B cell (primary cell): ENCODE measurements at regions not wholly inside any gene's neighbourhood (a gene's known extent, or its start where the extent isn't known, plus 50 kb on each side); places are given as distances from the start of the nearest gene placed in this dataset.

ENCODE experiments used
- ATAC-seq: fragments of 200-7000 bp; cut with Tn5 transposase; one replicate; pipeline ENCODE4 v1.10.0; 2021; ENCODE audit warnings: low read depth, mild to moderate bottlenecking, moderate number of reproducible peaks, moderate library complexity
- CTCF ChIA-PET: fragments of 350-600 bp; sonication (Branson Sonifier 250); formaldehyde crosslinking; loops from one replicate; lab custom pipeline; 2021; ENCODE audit warnings: antibody characterized with exemption, inconsistent platforms; lab: Charles Lee
- POLR2A ChIA-PET: fragments of 350-600 bp; sonication (Branson Sonifier 250); formaldehyde crosslinking; loops from one replicate; lab custom pipeline; 2021; ENCODE audit warnings: antibody characterized with exemption; lab: Charles Lee
- DNase-seq: peaks from one replicate; pipeline ENCODE4 v3.0.0; 2013
- H2AFZ ChIP-seq: 2 replicates; pipeline ENCODE4 v1.6.1; 2012; ENCODE audit warnings: mild to moderate bottlenecking, low read depth, low read length; ENCODE audit not compliant: insufficient read depth, poor library complexity, severe bottlenecking
- H3K27ac ChIP-seq, 2 donors: 1 replicate in 1 of 2; 2 replicates in 1 of 2; pipeline ENCODE4 v1.5.1; 2012 to 2013; ENCODE audit warnings: low read length in 2 of 2, mild to moderate bottlenecking in 2 of 2, moderate library complexity in 1 of 2
- H3K27me3 ChIP-seq, 4 experiments: fragments of 200-600 bp in 1 of 4; sonication (generic) in 1 of 4; replicated peaks in 1 of 4; 1 replicate in 2 of 4; 2 replicates in 2 of 4; pipeline versions ENCODE4 v1.6.1 to v1.7.0; 2013 to 2016; ENCODE audit warnings: low read length in 3 of 4, mild to moderate bottlenecking in 2 of 4, mixed read lengths in 1 of 4, moderate library complexity in 1 of 4; ENCODE audit not compliant: insufficient read depth in 4 of 4, control insufficient read depth in 3 of 4; ENCODE audit errors: control extremely low read depth in 1 of 4
- H3K36me3 ChIP-seq, 2 experiments: replicated peaks in 1 of 2; 1 replicate in 1 of 2; 2 replicates in 1 of 2; pipeline versions ENCODE4 v1.6.1 to v1.7.1; 2013; ENCODE audit warnings: low read length in 1 of 2; ENCODE audit not compliant: insufficient read depth in 2 of 2, control insufficient read depth in 1 of 2; ENCODE audit errors: control extremely low read depth in 1 of 2, extremely low read depth in 1 of 2
- H3K4me1 ChIP-seq, 2 donors: fragments of 200-600 bp in 1 of 2; sonication (generic) in 1 of 2; 1 replicate in 1 of 2; 2 replicates in 1 of 2; pipeline versions ENCODE4 v1.5.1 to v1.6.1; 2013 to 2017; ENCODE audit warnings: low read length in 2 of 2; ENCODE audit not compliant: control insufficient read depth in 2 of 2, insufficient read depth in 2 of 2
- H3K4me2 ChIP-seq: replicated peaks from 2 replicates; pipeline ENCODE3; 2012; ENCODE audit warnings: mild to moderate bottlenecking, low read depth, low read length; ENCODE audit not compliant: poor library complexity, severe bottlenecking
- H3K4me3 ChIP-seq, 5 experiments: fragments of 200-600 bp in 1 of 5; sonication (generic) in 1 of 5; 1 replicate in 3 of 5; 2 replicates in 2 of 5; pipeline versions ENCODE4 v1.5.1 to v1.7.0; 2011 to 2016; ENCODE audit warnings: low read length in 4 of 5, mild to moderate bottlenecking in 4 of 5, low read depth in 2 of 5, control low read depth in 1 of 5, moderate library complexity in 1 of 5; ENCODE audit not compliant: insufficient read depth in 1 of 5; ENCODE audit errors: control extremely low read depth in 1 of 5, extremely low read depth in 1 of 5
- H3K79me2 ChIP-seq: fragments of 200-600 bp; sonication (generic); one replicate; pipeline ENCODE4 v1.6.0; 2016; ENCODE audit warnings: low read length; ENCODE audit not compliant: control insufficient read depth, insufficient read depth
- H3K9ac ChIP-seq: fragments of 200-600 bp; sonication (generic); 2 replicates; pipeline ENCODE4 v1.6.1; 2017; ENCODE audit warnings: mild to moderate bottlenecking, low read length, moderate library complexity
- H3K9me3 ChIP-seq, 3 donors: one replicate each; pipeline versions ENCODE4 v1.6.1 to v1.7.1; 2013; ENCODE audit warnings: low read length in 2 of 3; ENCODE audit not compliant: control insufficient read depth in 2 of 3, insufficient read depth in 1 of 3; ENCODE audit errors: control extremely low read depth in 1 of 3
- H4K20me1 ChIP-seq: 2 replicates; pipeline ENCODE4 v1.6.0; 2012; ENCODE audit warnings: mild to moderate bottlenecking, low read length; ENCODE audit not compliant: insufficient read depth, control insufficient read depth, poor library complexity, severe bottlenecking
- H3K27ac Mint-ChIP-seq: one replicate; pipeline ENCODE4 v1.8.0; 2021; ENCODE audit warnings: mixed read lengths
- H3K27me3 Mint-ChIP-seq: one replicate; pipeline ENCODE4 v1.8.0; 2021; ENCODE audit warnings: mixed read lengths
- H3K4me1 Mint-ChIP-seq: one replicate; pipeline ENCODE4 v1.8.0; 2021; ENCODE audit warnings: mixed read lengths
- H3K4me3 Mint-ChIP-seq: one replicate; pipeline ENCODE4 v1.8.0; 2021; ENCODE audit warnings: mixed read lengths
- H3K9me3 Mint-ChIP-seq: one replicate; pipeline ENCODE4 v1.8.0; 2022; ENCODE audit warnings: mixed read lengths; ENCODE audit not compliant: insufficient read depth
- CTCF ChIP-seq: fragments of 200-600 bp; IDR thresholded peaks from one replicate; pipeline ENCODE4 v1.8.0; 2022; ENCODE audit warnings: antibody characterized with exemption, mild to moderate bottlenecking
- EZH2 ChIP-seq: IDR thresholded peaks from 2 replicates; pipeline ENCODE4 v1.6.1; 2012; ENCODE audit warnings: borderline replicate concordance, low read depth, mild to moderate bottlenecking, moderate library complexity, low read length; ENCODE audit not compliant: insufficient read depth, poor library complexity, severe bottlenecking
- WGBS: methylation state at CpG from one replicate; pipeline ENCODE4 v1.1.5; 2013; ENCODE audit warnings: missing lambda C conversion rate; ENCODE audit not compliant: insufficient coverage; 5-methylcytosine and 5-hydroxymethylcytosine counted together
- intact Hi-C: fragments of 100-400 bp; cut with micrococcal nuclease; formaldehyde crosslinking; loops from one replicate; pipeline ENCODE4 v1.10.0; 2022

- no peak overlapping the region for H3K27ac Mint-ChIP-seq
- ATAC-seq, result no peak
- Histone ChIP-seq H4K20me1 (no peaks in the 10 kb centered on the region), H3K79me2 (no peaks in the 10 kb centered on the region), H3K36me3 (no peaks in the 10 kb centered on the region), H3K9me3 (no peaks in the 10 kb centered on the region), H3K27ac (no peak overlapping the region), H3K27me3 (peaks cover 0 to 6% (median 3%) of the 10 kb centered on the region in 4 experiments), H3K4me1 (no peaks in the 10 kb centered on the region), H3K9ac (no peak overlapping the region), H2AFZ (no peak overlapping the region), H3K4me3 (no peak overlapping the region), H3K4me2 (no peak overlapping the region)
- TF ChIP-seq CTCF (no peak), EZH2 (no peak)
- intact Hi-C loops, result no loop called here
- DNase-seq, result no peak
- WGBS, result 78% methylated on average over 3 of the region's 3 CpGs
- ChIA-PET CTCF (no interaction called here), POLR2A (no interaction called here)
- no peaks in the 10 kb centered on the region for H3K9me3 Mint-ChIP-seq
- peaks cover 36% of the 10 kb centered on the region for H3K27me3 Mint-ChIP-seq
- H3K4me1 Mint-ChIP-seq, result peaks cover 1% of the 10 kb centered on the region
- no peak overlapping the region for H3K4me3 Mint-ChIP-seq
Observed at GRCh38 chr2:224312741-224313140, 89.2 kb downstream of the FAM124B start.

- intact Hi-C loops, result no loop called here
- Histone ChIP-seq H3K4me3 (no peak overlapping the region), H3K27me3 (peaks cover 0 to 6% (median 2%) of the 10 kb centered on the region in 4 experiments), H3K9me3 (no peaks in the 10 kb centered on the region), H3K36me3 (no peaks in the 10 kb centered on the region), H4K20me1 (no peaks in the 10 kb centered on the region), H3K27ac (no peak overlapping the region), H3K4me1 (no peaks in the 10 kb centered on the region), H3K79me2 (no peaks in the 10 kb centered on the region), H3K4me2 (no peak overlapping the region), H2AFZ (no peak overlapping the region), H3K9ac (no peak overlapping the region)
- Mint-ChIP-seq H3K9me3 (no peaks in the 10 kb centered on the region), H3K4me3 (no peak overlapping the region), H3K27me3 (peaks cover 28% of the 10 kb centered on the region), H3K4me1 (peaks cover 1% of the 10 kb centered on the region), H3K27ac (no peak overlapping the region)
- WGBS, result 92% methylated on average over 2 of the region's 8 CpGs
- no peak for TF ChIP-seq EZH2
- TF ChIP-seq CTCF, result no peak
- DNase-seq (no peak), ATAC-seq (no peak)
- ChIA-PET POLR2A (no interaction called here), CTCF (no interaction called here)
Observed at GRCh38 chr2:224310943-224311625, 90.8 kb downstream of the FAM124B start.
